H7 (cell line): ENCODE measurements at regions not wholly inside any gene's neighbourhood (a gene's known extent, or its start where the extent isn't known, plus 50 kb on each side); places are given as distances from the start of the nearest gene placed in this dataset.
"Not testable (repeated sequence)": the region's sequence is repeated elsewhere in the genome, so short reads cannot be mapped to it uniquely, and the experiment has no call there.

Source experiments
- DNase-seq: peaks from one replicate; pipeline ENCODE4 v3.0.0; 2012
- H3K27me3 ChIP-seq: 2 replicates; pipeline ENCODE4 v1.6.0; 2011; ENCODE audit warnings: mild to moderate bottlenecking, low read length; ENCODE audit not compliant: control insufficient read depth, insufficient read depth
- H3K36me3 ChIP-seq: replicated peaks from 2 replicates; pipeline ENCODE4 v1.5.1; 2011; ENCODE audit warnings: low read length; ENCODE audit not compliant: control insufficient read depth, insufficient read depth
- H3K4me3 ChIP-seq: 2 replicates; pipeline ENCODE4 v1.5.1; 2011; ENCODE audit warnings: low read depth, mild to moderate bottlenecking, control low read depth, low read length, moderate library complexity; ENCODE audit not compliant: insufficient read depth

DNA sequence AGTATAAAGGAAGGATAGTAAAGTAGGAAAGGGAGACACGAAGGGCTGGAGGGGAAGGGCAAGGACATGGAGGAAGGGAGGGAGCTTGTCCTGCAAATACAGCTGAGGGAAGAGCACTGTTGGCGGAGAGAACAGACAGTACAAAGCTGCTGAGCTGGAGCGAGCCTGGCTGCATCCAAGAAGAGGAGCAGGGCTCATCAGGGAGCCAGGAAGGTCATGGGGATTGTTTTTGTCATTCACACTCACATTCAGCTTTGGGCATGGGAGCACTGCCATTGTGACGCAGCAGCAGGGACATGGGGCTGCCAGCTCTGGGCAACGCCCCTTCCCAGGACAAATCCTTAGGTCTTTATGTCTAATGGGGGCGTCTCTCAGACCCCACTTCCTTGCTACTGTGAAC, 125.1 kb downstream of the COPS8 start:
- DNase-seq, result peak; percentile 67
- no peaks in the 10 kb centered on the region for H3K36me3 ChIP-seq

DNA sequence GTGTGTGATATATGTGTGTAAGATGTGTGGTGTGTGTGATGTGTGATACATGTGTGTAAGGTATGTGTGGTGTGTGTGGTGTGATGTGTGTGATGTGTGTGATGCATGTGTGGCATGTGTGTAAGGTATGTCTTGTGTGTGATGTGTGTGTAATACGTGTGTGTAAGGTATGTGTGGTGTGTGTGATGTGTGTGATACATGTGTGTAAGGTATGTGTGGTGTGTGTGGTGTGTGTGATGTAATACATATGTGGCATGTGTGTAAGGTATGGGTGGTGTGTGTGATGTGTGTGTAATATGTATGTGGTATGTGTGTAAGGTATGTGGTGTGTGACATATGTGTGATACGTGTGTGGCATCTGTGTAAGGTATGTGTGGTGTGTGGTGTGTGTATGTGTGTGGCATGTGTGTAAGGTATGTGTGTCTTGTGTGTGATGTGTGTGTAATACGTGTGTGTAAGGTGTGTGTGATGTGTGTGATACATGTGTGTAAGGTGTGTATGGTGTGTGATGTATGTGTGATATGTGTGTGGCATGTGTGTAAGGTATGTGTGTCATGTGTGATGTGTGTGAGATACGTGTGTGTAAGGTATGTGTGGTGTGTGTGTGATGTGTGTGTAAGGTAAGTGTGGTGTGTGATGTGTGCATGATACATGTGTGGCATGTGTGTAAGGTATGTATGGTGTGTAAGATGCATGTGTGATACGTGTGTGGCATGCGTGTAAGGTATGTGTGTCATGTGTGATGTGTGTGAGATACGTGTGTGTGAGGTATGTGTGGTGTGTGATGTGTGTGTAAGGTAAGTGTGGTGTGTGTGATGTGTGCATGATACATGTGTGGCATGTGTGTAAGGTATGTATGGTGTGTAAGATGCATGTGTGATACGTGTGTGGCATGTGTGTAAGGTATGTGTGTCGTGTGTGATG, 126.9 kb downstream of the COPS8 start:
- not testable (repeated sequence) for H3K27me3 ChIP-seq, DNase-seq, H3K36me3 ChIP-seq, H3K4me3 ChIP-seq

More for the DNA sequence above, 125.1 kb downstream of the COPS8 start:
- Histone ChIP-seq H3K4me3 (no peak overlapping the region), H3K27me3 (no peaks in the 10 kb centered on the region)

DNA sequence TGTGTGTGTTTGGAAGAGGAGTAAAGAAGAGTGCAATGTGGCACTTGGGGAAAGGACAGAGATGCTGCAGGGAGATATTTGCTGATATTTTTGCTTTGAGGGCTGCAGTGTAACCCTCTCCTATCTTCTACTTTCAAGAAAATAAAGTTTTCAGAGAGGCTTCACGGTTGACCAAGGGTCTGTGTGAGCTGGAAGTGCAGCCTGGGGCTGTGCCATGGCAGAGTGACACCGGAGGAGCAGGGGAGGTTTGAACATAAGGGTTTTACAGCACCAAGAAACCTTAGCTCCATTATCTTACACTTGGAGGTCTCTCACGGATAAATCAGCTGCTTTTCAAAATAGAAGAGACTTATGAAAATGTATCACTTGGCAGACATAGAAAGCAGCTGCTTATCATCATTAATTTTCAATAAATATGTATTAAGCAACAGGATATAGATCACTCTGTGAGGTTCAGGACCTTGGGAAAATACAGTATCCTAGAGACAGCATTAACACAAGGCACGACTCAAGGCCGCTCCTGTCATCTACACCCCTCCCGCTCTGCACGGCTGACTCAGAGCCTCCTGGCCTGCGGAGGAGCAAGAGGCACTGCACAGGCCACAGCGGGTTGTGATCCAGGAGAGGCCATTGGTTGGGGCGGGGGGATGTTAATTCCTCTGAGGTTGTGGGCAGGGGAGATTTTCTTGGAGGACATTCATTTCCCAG, 127.8 kb downstream of the COPS8 start:
- Histone ChIP-seq H3K36me3 (no peaks in the 10 kb centered on the region), H3K27me3 (no peaks in the 10 kb centered on the region), H3K4me3 (no peak overlapping the region)
- DNase-seq, result no peak

DNA sequence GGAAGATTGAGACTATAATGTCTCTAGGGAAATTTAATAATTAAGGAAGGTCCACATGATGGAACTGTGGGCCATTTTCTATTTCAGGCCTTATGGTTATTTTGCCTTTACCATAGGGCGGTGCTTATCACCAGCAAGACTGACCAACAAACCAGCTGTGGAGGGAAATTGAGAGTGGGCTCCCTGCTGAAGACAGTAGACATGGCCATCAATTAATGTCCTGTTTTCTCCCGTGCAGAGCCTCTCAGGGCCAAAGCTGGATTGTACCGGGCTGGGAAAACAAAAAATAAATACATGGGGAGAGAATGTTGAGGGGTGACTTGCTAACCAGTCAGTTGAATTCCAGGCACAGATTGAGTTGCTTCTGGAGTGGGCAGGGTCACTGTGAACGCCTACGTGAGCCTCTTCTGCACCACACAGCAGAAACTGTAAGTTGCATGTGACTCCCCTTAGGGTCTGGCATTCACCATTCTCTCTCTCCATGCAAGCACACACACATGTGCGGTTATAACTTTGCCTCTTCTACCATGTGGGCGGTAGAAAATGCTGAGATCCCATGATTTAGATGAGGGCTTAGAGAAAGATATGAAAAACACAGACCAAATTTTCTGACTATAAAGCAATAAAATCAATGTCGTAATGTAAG, 128.5 kb downstream of the COPS8 start:
- DNase-seq, result no peak
- Histone ChIP-seq H3K4me3 (no peak overlapping the region), H3K27me3 (no peaks in the 10 kb centered on the region)

DNA sequence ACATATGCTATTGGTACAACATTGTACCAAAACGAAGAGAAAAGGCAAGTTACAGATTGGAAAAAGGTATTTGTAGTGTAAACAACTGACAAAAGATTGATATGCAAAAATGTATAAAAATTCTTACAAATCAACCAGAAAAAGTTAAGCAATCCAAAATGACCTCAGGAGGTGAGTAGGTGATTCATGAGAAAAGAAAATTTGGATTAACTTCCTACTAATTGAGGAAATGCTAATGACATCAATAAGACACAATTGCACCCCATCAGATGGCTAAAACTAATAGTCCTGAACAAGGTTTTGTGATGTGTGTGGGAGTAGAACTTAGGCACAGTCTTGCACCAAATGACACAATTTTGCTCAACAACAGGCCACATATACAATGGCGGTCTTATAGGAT, 129.3 kb downstream of the COPS8 start:
- no peak overlapping the region for H3K4me3 ChIP-seq
- no peaks in the 10 kb centered on the region for H3K36me3 ChIP-seq
- no peaks in the 10 kb centered on the region for H3K27me3 ChIP-seq
- DNase-seq, result no peak

More for the DNA sequence above, 128.5 kb downstream of the COPS8 start:
- H3K36me3 ChIP-seq, result no peaks in the 10 kb centered on the region

DNA sequence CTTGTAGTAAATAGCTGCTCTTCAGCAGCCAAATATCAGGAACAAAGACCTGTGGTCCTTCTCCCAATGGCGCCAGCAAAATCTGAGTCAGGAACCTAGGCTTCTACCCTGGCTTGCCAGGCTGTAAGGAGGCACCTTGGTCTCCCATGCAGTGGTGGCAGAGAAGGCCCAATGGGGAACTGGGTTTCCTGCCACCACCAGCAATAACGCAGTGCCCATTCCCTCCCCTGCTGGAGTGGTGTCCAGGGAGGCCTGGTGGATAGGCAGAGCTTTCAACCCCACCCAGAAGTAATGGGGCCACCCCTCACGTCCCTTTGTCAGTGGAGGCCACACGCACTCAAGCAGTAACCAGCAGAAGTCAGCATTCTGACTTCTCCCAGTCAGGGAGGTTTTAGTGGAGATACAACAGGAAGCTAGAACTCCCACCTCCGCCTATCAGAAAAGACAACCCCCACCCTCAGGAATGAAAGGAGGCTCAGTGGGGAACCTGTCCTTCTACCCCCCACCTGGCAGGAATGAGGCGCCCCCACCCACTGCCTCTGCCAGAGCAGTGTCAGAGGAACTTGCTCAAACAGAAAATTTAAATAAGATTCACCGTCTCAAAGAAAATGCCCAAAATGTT, 132.4 kb downstream of the COPS8 start:
- peak; percentile 72 for DNase-seq
- no peaks in the 10 kb centered on the region for H3K36me3 ChIP-seq
- H3K4me3 ChIP-seq, result no peak overlapping the region
- no peaks in the 10 kb centered on the region for H3K27me3 ChIP-seq

DNA sequence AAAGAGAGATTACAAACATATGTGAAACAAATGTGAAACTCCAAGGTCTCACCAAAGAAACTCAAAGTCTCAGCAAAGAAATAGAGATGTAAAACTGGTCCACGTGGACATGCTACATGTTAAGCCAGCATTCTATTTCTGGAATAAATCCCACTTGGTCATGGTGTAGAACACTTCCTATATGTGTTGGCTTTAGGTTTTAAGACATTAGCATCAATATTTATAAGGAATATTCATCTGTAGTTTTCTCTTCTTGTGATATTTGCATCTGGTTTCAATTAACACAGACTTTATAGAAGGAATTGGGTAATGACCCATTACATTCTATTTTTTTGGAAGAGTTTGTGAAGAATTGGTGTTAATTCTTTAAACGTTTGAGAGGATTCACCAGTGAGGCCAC, 133.1 kb downstream of the COPS8 start:
- Histone ChIP-seq H3K36me3 (no peaks in the 10 kb centered on the region), H3K4me3 (no peak overlapping the region), H3K27me3 (no peaks in the 10 kb centered on the region)
- no peak for DNase-seq

DNA sequence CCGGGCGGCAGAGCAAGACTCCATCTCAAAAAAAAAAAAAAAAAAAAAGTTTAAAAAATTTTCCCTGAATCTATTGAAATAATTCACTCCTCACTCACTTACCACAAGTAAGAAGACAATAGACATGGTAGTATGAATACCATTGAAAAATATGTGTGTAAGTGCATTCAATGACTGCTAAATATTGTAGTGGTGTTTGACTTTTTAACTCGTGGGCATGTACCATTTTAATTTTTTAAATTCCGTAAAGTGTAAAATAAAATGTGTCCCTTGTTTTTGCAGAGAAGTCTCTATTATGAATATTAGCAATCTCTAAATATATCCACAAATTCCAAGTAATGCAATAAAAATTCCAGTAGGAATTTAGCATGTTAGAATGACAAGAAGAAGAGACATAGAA, 134.1 kb downstream of the COPS8 start:
- Histone ChIP-seq H3K4me3 (no peak overlapping the region), H3K27me3 (no peaks in the 10 kb centered on the region), H3K36me3 (no peaks in the 10 kb centered on the region)
- DNase-seq, result no peak

DNA sequence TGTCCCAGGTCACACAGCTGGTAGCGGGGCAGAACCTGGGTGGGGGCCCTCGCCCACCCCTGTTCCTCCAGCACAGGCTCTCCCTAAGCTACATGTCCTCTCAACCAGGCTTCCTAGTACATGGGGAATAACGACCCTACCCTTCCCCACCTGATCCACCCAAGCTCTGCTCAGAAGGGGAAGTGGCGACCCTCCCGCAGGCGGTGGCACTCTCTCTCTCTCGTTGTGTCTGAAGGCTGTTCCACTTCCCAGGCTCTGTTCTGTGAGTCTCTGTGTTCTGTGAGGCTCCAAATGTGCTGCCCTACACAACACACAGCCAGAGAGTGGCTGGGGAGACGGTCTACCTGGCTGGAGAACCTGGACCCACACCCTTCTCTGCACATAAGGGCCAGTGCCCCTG, 135.8 kb downstream of the COPS8 start:
- no peaks in the 10 kb centered on the region for H3K36me3 ChIP-seq
- no peaks in the 10 kb centered on the region for H3K27me3 ChIP-seq
- no peak for DNase-seq
- H3K4me3 ChIP-seq, result no peak overlapping the region

DNA sequence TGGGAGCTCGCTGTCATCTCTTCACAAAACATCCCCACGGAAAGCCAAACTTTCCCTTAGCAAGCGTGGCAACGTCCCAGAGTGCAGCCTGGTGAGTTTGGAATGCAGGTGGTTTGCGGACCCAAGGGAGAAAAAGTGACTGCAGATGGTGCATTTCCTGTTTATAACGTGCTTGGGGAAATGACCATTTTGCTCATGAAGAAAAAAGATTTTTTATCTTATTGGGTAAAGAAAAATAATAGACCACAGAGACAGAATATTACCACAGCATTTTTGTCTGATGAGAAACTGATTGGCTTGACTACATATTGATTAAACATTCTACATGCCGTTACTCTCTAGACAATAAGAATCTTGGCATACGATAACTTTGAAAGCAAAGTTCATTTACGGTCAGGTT, 136.5 kb downstream of the COPS8 start:
- H3K4me3 ChIP-seq, result no peak overlapping the region
- DNase-seq, result no peak
- H3K36me3 ChIP-seq, result no peaks in the 10 kb centered on the region
- H3K27me3 ChIP-seq, result no peaks in the 10 kb centered on the region

DNA sequence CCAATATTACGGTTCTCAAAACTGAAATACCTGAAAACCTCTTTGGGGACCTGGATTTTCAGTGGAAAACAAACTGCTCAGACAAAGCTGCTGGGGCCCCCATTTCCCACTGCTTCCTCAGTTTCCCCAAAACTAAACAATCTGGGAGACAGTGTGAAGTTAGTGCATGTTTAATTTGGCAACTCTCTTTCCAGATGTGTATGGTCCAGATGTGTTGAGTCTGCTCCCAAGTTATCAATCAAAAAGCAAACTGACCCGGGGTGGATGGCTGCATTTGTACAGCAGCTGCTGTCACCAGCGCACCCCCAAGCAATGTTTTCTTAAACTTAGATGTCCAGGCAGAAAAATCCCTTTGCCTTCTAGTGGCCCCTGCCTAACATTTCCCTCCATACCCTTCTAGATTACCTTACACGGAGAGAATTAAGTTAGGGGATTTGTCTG, 136.9 kb downstream of the COPS8 start:
- Histone ChIP-seq H3K27me3 (no peaks in the 10 kb centered on the region), H3K36me3 (no peaks in the 10 kb centered on the region), H3K4me3 (no peak overlapping the region)
- no peak for DNase-seq

DNA sequence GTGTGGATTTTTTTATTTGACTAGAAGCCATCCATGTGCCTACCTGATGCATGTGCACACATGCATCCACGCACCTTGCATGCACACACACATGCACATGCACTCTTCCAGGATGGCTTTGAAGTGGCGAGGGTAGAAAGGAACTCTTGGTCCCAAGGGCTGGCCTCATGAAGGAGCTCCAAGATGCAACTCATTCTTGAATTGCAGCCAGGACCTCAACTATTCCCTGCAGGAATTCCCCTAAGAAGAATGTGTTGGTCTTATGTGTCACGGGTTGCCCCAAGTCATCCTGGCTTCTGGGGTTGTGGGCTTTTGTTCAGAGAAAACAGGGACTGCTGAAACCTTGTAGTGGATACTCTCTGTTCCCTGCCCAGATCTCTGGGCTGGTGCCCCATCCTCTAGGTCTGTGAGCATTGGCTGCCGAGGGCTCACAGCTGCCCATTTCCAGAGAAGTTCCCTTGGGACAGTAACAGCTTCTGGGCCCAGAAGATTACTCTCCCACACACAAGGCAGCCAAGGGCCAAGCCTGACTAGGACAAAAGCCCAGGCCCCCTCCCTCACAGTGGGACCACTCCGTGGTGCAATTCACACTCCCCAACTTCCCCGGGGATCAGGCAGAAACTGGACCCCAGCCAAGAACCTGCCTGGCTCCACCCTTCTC, 137.6 kb downstream of the COPS8 start:
- Histone ChIP-seq H3K36me3 (no peaks in the 10 kb centered on the region), H3K27me3 (no peaks in the 10 kb centered on the region), H3K4me3 (no peak overlapping the region)
- DNase-seq, result no peak

DNA sequence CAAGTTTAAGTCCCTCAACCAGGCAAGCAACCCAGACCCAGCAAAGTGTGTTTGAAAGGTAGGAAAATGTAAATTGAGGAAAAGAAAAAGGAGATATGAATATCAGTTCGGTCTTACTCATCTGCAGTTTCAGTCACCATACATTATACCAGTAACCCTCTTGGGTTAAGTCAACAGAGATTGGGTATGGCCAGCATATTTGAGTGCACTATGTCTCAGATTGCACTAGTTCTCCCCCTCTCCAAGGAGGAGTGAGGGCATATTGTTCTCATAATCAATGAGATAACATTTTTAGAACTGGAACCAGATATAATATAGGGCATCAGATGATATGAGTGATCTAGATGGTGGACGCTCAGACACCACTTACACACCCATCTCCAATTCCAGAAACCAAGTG, 141.5 kb downstream of the COPS8 start:
- Histone ChIP-seq H3K4me3 (no peak overlapping the region), H3K36me3 (no peaks in the 10 kb centered on the region), H3K27me3 (no peaks in the 10 kb centered on the region)
- no peak for DNase-seq
